ENCODE measurements at regions not wholly inside any gene's neighbourhood (a gene's known extent, or its start where the extent isn't known, plus 50 kb on each side); places are given as distances from the start of the nearest gene placed in this dataset.

DNA sequence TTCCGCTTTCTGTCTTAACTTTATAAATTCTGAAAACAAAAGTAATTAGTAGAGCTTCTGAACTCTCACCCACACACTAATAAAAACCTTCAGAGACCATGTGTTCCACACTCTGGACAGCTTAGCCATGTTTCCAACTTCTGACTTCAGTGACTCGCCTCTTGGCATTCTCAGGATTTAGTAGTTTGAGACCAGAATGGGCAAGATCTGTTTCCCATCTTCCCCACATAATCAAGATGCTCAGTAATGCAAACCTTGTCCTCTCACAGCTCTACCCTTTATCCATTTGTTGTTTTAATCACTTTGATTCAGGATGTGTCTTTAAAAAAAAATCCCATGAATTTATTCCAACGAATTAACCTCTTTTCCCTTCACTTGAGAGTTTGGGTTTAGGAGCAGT is 166.6 kb upstream of the SLC24A5 start:
- Histone ChIP-seq H3K79me2 (ENCODE audit: control insufficient read depth in 1 of 2, insufficient read depth in 2 of 2, low read length in 2 of 2) (no peaks in the 10 kb centered on the region), H4K91ac (replicated peaks; ENCODE audit: insufficient read length, low read length) (no peak overlapping the region), H3K23me2 (ENCODE audit: low read depth, low read length) (no peaks in the 10 kb centered on the region; the same call in 1 of the 2 replicates), H2BK12ac (ENCODE audit: low read depth, low read length) (no peak overlapping the region), H2BK15ac (ENCODE audit: low read length) (no peak overlapping the region), H3K79me1 (ENCODE audit: low read depth, low read length) (no peaks in the 10 kb centered on the region), H2AFZ (ENCODE audit: low read length) (no peak overlapping the region), H3K27me3 (replicated peaks in 1 of 4; ENCODE audit: control insufficient read depth in 3 of 4, extremely low read depth in 1 of 4, insufficient read depth in 3 of 4, low read length in 3 of 4) (no peaks in the 10 kb centered on the region; a peak in 1 of 7 replicates), H4K5ac (ENCODE audit: insufficient read length, low read depth, low read length) (no peak overlapping the region), H3K9ac (replicated peaks in 1 of 4; ENCODE audit: extremely low read depth in 1 of 4, low read depth in 3 of 4, low read length in 3 of 4) (no peak overlapping the region), H3K14ac (ENCODE audit: insufficient read length) (no peak overlapping the region), H3K27ac (ENCODE audit: low read depth, low read length) (no peak overlapping the region), H3K23ac (ENCODE audit: insufficient read length) (no peak overlapping the region), H3K9me3 (ENCODE audit: insufficient read depth in 2 of 2, low read depth in 1 of 2, low read length in 1 of 2) (no peaks in the 10 kb centered on the region), H3K4ac (replicated peaks; ENCODE audit: insufficient read length, low read depth, low read length) (no peak overlapping the region), H3K56ac (replicated peaks; ENCODE audit: insufficient read length, low read depth, low read length) (no peak overlapping the region), H4K8ac (ENCODE audit: extremely low read depth, insufficient read depth, low read length) (no peak overlapping the region), H2BK5ac (ENCODE audit: low read depth, low read length) (no peak overlapping the region), H3K4me3 (ENCODE audit: extremely low read depth in 1 of 4, insufficient read depth in 2 of 4, low read depth in 3 of 4, low read length in 4 of 4) (no peak overlapping the region), H3K4me2 (ENCODE audit: insufficient read depth in 1 of 2, low read depth in 2 of 2, low read length in 2 of 2) (no peak overlapping the region), H2BK20ac (ENCODE audit: low read length) (no peak overlapping the region), H3K18ac (ENCODE audit: extremely low read depth, low read length) (no peak overlapping the region), H3K4me1 (replicated peaks in 1 of 4; ENCODE audit: control insufficient read depth in 3 of 4, insufficient read depth in 4 of 4, low read length in 3 of 4) (peaks cover 0 to 7% (median 0%) of the 10 kb centered on the region in 4 experiments; a peak in 3 of 7 replicates), H2BK120ac (replicated peaks; ENCODE audit: low read depth, low read length) (no peak overlapping the region), H3K36me3 (ENCODE audit: control insufficient read depth in 2 of 4, insufficient read depth in 4 of 4, low read length in 3 of 4) (no peaks in the 10 kb centered on the region), H2AK5ac (ENCODE audit: low read depth, low read length) (no peak overlapping the region), H4K20me1 (replicated peaks in 1 of 2; ENCODE audit: control insufficient read depth in 1 of 2, insufficient read depth in 2 of 2, low read length in 2 of 2) (no peaks in the 10 kb centered on the region)
- 77% methylated on average over 3 of the region's 3 CpGs; no CpG with 5 or more reads in 1 of the 2 experiments for whole genome bisulfite sequencing, 2 experiments (ENCODE audit: extremely low coverage in 1 of 2, insufficient coverage in 1 of 2, insufficient read length in 1 of 2, insufficient replicate concordance in 2 of 2, low coverage in 1 of 2, low lambda C conversion rate in 2 of 2, missing lambda C conversion rate in 1 of 2)
- ChIA-PET CTCF (ENCODE audit: partially characterized antibody) (interaction anchor here (0.7 to 1.7 kb wide), 3 partner anchors 8 to 249 kb away, joined by 3 to 5 read pairs (median 5); no protein-coding TSS in a partner anchor), POLR2A (ENCODE audit: partially characterized antibody) (no interaction called here)
- DNase-seq (ENCODE audit: low read depth in 1 of 2, low spot score in 2 of 2): no peak
- no peak for FAIRE-seq
- no peak for TF ChIP-seq RXRA (IDR thresholded peaks at IDR 0.05; ENCODE audit: insufficient read depth, low read depth, low read length)
